ENCODE measurements at regions not wholly inside any gene's neighbourhood (a gene's known extent, or its start where the extent isn't known, plus 50 kb on each side); places are given as distances from the start of the nearest gene placed in this dataset.

GRCh38 chr6:90716376-90716775, 129.5 kb upstream of the MAP3K7 start:
- TF ChIP-seq, protein P1, sequence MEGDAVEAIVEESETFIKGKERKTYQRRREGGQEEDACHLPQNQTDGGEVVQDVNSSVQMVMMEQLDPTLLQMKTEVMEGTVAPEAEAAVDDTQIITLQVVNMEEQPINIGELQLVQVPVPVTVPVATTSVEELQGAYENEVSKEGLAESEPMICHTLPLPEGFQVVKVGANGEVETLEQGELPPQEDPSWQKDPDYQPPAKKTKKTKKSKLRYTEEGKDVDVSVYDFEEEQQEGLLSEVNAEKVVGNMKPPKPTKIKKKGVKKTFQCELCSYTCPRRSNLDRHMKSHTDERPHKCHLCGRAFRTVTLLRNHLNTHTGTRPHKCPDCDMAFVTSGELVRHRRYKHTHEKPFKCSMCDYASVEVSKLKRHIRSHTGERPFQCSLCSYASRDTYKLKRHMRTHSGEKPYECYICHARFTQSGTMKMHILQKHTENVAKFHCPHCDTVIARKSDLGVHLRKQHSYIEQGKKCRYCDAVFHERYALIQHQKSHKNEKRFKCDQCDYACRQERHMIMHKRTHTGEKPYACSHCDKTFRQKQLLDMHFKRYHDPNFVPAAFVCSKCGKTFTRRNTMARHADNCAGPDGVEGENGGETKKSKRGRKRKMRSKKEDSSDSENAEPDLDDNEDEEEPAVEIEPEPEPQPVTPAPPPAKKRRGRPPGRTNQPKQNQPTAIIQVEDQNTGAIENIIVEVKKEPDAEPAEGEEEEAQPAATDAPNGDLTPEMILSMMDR (IDR thresholded peaks at IDR 0.05) = no peak
- TF ChIP-seq POLR2AphosphoS5 (IDR thresholded peaks at IDR 0.05) (no peak), POLR2A (IDR thresholded peaks at IDR 0.05) (no peak)
- Histone ChIP-seq H3K27ac (no peak overlapping the region), H3K9me3 (no peaks in the 10 kb centered on the region), H3K4me3 (no peak overlapping the region), H3K4me1 (no peaks in the 10 kb centered on the region), H3K27me3 (no peaks in the 10 kb centered on the region), H3K36me3 (no peaks in the 10 kb centered on the region)
- DNase-seq (ENCODE audit: low spot score in 2 of 2) = no peak
- intact Hi-C loops (cut with DNase I; ENCODE audit: low total_unique reads) = no loop called here

DNA sequence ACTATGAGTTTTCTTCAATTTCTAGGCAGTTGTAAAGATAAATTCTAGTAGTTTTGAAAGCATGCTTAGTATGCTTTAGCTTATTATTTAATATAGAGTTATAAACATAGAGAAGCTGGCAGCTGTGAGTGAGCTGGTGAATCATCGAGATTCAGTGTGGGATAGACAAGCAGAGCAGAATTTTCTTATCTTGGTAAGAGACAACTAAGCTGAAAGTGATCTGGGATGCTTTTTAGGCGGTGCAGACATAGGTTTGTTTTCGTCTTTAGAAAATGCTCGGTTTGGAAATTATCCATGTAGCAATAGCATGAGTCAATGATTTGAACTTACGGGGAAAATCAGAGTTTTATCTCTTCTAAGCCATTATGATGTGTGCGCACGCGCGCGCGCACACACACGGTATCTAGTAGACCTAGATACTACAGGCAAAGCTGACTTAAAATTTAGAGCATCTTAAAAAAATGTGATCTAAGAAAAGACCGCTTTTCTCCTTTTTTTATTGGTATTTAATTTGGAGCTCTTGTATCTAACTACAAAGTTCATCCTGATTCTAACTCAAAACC, 128.3 kb upstream of the MAP3K7 start:
- Histone ChIP-seq H3K27me3 (no peaks in the 10 kb centered on the region), H3K4me1 (no peaks in the 10 kb centered on the region), H3K27ac (no peak overlapping the region), H3K9me3 (no peaks in the 10 kb centered on the region), H3K36me3 (no peaks in the 10 kb centered on the region), H3K4me3 (no peak overlapping the region)
- TF ChIP-seq POLR2A (IDR thresholded peaks at IDR 0.05) (no peak), POLR2AphosphoS5 (IDR thresholded peaks at IDR 0.05) (no peak)
- TF ChIP-seq, protein P1 (IDR thresholded peaks at IDR 0.05) = no peak
- intact Hi-C loops (cut with DNase I; ENCODE audit: low total_unique reads) = no loop called here
- DNase-seq (ENCODE audit: low spot score in 2 of 2) = no peak

- Histone ChIP-seq H3K9me3 (no peaks in the 10 kb centered on the region), H3K4me1 (no peaks in the 10 kb centered on the region), H3K27ac (no peak overlapping the region), H3K4me3 (no peak overlapping the region), H3K27me3 (no peaks in the 10 kb centered on the region), H3K36me3 (no peaks in the 10 kb centered on the region)
- intact Hi-C loops (cut with DNase I; ENCODE audit: low total_unique reads) = no loop called here
- DNase-seq (ENCODE audit: low spot score in 2 of 2) = no peak
- TF ChIP-seq, protein P1 (IDR thresholded peaks at IDR 0.05) = no peak
- TF ChIP-seq POLR2AphosphoS5 (IDR thresholded peaks at IDR 0.05) (no peak), POLR2A (IDR thresholded peaks at IDR 0.05) (no peak)
Observed at GRCh38 chr6:90714319-90714718, 127.4 kb upstream of the MAP3K7 start.

GRCh38 chr6:90712114-90712513, 125.2 kb upstream of the MAP3K7 start:
- no peak for DNase-seq (ENCODE audit: low spot score in 2 of 2)
- TF ChIP-seq POLR2AphosphoS5 (IDR thresholded peaks at IDR 0.05) = no peak
- TF ChIP-seq POLR2A (IDR thresholded peaks at IDR 0.05) = no peak
- TF ChIP-seq, protein P1 (IDR thresholded peaks at IDR 0.05) = no peak
- H3K27me3 ChIP-seq = no peaks in the 10 kb centered on the region
- no peaks in the 10 kb centered on the region for H3K4me1 ChIP-seq
- H3K27ac ChIP-seq = no peak overlapping the region
- no peaks in the 10 kb centered on the region for H3K9me3 ChIP-seq
- H3K4me3 ChIP-seq = no peak overlapping the region
- no peaks in the 10 kb centered on the region for H3K36me3 ChIP-seq
- intact Hi-C loops (cut with DNase I; ENCODE audit: low total_unique reads) = no loop called here

GRCh38 chr6:90709431-90709996, 122.6 kb upstream of the MAP3K7 start:
- H3K36me3 ChIP-seq = no peaks in the 10 kb centered on the region
- H3K27me3 ChIP-seq = no peaks in the 10 kb centered on the region
- TF ChIP-seq POLR2AphosphoS5 (IDR thresholded peaks at IDR 0.05) = no peak
- TF ChIP-seq POLR2A (IDR thresholded peaks at IDR 0.05) = no peak
- TF ChIP-seq, protein P1 (IDR thresholded peaks at IDR 0.05) = no peak
- H3K9me3 ChIP-seq = no peaks in the 10 kb centered on the region
- DNase-seq (ENCODE audit: low spot score in 2 of 2) = no peak
- no peak overlapping the region for H3K4me3 ChIP-seq
- intact Hi-C loops (cut with DNase I; ENCODE audit: low total_unique reads) = loop anchor here (10.0 kb wide), 1 partner anchor 305 kb away; no protein-coding TSS in a partner anchor
- no peaks in the 10 kb centered on the region for H3K4me1 ChIP-seq
- H3K27ac ChIP-seq = no peak overlapping the region

Data from breast epithelium (tissue), 4 donors.